ENCODE measurements at regions not wholly inside any gene's neighbourhood (a gene's known extent, or its start where the extent isn't known, plus 50 kb on each side); places are given as distances from the start of the nearest gene placed in this dataset.
"Not testable (repeated sequence)": the region's sequence is repeated elsewhere in the genome, so short reads cannot be mapped to it uniquely, and the experiment has no call there.

DNA sequence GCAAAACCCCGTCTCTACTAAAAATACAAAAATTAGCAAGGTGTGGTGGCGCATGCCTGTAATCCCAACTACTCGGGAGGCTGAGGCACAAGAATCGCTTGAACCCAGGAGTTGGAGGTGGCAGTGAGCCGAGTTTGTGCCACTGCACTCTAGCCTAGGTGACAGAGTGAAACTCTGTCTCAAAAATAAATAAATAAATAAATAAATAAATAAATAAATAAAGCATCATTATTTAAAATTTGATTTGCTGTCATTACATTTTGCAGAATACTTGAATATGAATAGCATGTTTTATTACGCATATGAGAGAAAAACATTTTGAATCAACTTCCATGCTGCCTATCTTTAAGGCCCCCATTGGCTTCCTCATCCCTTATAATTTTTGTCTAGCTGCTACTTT, 53.4 kb upstream of the MED14 start:
- not testable (repeated sequence) for DNase-seq (ENCODE audit: low spot score)

- DNase-seq (ENCODE audit: low spot score) = no peak
Observed at GRCh38 chrX:40792433-40792832, 57.1 kb upstream of the MED14 start.

- not testable (repeated sequence) for DNase-seq (ENCODE audit: low spot score)
Observed at GRCh38 chrX:40794829-40795130, 59.4 kb upstream of the MED14 start.

DNA sequence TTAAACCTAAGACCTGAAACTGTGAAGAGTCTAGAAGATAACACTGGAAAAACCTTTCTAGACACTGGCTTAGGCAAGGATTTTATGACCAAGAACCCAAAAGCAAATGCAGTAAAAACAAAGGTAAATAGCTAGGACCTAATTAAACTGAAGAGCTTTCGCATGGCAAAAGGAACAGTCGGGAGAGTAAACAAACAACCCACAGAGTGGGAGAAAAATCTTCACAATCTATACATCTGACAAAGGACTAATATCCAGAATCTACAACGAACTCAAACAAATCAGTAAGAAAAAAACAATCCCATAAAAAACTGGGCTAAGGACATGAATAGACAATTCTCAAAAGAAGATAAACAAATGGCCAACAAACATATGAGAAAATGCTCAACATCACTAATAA, 64.4 kb upstream of the MED14 start:
- not testable (repeated sequence) for DNase-seq (ENCODE audit: low spot score)

- no peak for DNase-seq (ENCODE audit: low spot score)
Observed at GRCh38 chrX:40805404-40805803, 70.1 kb upstream of the MED14 start.

GRCh38 chrX:40806513-40807220, 71.3 kb upstream of the MED14 start:
- DNase-seq (ENCODE audit: low spot score) = no peak

DNA sequence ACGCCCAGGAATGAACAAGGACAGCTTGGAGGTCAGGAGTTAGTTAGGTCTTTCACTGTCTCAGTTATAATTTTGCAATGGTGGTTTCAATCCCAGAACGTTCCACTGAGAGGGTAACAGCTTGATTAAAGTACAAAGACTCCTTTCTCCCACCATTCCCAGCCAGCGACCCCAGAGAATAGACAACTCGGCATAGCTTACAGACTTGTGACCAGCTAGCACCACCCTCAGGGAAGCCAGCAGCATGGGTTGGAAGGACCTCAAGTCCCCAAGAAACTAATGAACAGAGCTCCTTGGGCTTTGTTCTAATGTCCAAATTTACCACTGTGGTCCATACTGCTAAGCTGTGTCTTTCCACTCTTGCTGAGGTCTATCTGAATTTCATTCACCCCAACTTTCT, 72.0 kb upstream of the MED14 start:
- no peak for DNase-seq (ENCODE audit: low spot score)

- no peak for DNase-seq (ENCODE audit: low spot score)
Observed at GRCh38 chrX:40808203-40808602, 72.9 kb upstream of the MED14 start.

DNA sequence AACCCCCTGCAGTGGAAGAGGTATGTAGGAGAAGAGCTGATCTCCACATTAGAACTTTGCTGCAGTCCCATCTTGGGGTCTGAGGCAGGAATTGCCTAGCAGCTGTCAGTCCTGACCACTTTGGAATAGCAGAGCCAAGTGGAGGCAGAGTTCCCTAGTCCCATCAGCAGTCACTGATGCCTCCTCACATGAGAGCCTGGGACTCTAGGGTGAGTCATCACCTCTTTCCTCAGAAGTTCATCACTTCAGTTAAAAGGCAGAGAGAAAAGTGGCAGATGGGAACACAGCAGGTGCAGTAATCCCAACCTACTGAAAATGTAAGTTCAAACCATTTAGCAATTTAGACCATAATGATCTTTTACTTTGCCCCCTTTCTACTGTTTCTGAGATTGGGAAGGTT, 73.9 kb upstream of the MED14 start:
- DNase-seq (ENCODE audit: low spot score) = no peak

DNA sequence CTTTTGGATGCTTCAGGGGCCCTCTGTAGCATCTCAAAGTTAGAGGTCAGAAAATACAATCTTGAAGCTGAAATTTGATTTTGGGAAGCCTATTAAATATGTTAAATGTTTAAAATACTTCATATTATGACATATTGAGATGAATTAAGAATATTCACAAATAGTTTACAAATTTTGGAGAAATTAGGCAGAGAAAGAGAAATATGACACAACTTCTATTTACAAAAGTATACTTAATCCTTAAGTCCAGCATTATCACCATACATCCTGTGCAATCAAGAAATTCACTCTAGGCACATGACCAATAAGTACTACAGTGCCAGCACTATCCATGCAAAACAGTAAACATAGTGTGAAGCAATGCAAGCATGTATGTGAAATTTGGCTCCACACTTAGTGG, 79.7 kb upstream of the MED14 start:
- DNase-seq (ENCODE audit: low spot score) = not testable (repeated sequence)

GRCh38 chrX:40816906-40817305, 81.6 kb upstream of the MED14 start:
- no peak for DNase-seq (ENCODE audit: low spot score)

DNA sequence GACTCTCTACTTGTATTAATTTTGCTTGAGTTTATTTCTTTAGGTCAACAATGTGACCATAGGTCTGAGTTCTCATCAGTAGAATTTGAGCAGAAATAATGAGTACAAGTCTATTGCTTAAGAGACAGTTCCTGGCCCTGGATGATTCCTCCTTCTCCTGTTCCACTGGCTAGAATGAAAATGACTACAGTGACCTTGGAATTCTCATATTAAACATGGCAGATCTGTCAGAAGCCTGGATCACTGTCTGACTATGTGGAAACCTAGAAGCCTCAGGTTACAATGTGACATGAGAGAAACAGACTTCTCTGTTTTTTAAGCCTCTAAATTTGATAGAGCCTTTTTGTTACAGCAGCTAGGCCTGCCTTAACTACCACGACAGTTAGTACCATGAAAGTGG, 82.9 kb upstream of the MED14 start:
- no peak for DNase-seq (ENCODE audit: low spot score)

DNA sequence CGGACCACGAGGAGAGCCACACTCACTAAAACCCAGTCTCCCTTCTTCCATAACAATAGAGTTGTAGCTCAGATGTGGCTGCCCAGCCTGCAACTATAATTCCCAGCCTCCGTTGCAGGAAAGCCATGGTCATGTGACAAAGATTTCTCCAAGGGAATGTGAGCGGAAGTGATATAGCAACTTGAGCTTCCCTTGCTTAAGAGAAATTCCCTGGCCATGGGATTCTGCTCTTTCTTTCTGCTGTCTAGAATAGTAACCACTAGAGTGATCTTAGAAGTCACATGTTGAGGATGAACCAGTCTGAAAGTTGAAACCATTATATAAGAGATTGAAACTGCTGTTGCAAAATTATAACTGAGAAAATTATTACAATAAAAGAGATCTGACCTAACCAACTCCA, 86.4 kb upstream of the MED14 start:
- DNase-seq (ENCODE audit: low spot score) = no peak

DNA sequence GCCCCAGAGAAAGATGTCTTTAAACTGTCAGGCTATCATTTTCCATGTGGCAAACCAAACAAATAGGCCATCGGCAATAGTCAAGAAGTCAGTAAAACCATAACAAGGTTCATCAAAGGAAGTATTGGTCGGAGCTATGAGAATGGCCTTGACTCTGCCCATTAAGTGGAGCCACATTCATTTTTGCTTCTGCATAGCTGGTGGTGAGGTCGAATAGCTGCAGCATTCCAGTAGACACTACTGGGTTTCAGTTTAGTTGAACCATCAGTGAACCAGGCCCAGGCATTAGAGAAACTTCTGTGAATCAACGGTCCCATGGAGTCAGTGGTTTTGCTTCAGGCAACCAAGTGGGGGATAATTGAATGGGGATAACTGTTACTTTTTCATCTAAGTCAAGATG, 92.0 kb upstream of the MED14 start:
- DNase-seq (ENCODE audit: low spot score) = no peak

GRCh38 chrX:40831750-40832149, 96.4 kb upstream of the MED14 start:
- no peak for DNase-seq (ENCODE audit: low spot score)

GRCh38 chrX:40832723-40833122, 97.4 kb upstream of the MED14 start:
- DNase-seq (ENCODE audit: low spot score) = no peak

GRCh38 chrX:40834225-40834624, 98.9 kb upstream of the MED14 start:
- DNase-seq (ENCODE audit: low spot score) = no peak

DNA sequence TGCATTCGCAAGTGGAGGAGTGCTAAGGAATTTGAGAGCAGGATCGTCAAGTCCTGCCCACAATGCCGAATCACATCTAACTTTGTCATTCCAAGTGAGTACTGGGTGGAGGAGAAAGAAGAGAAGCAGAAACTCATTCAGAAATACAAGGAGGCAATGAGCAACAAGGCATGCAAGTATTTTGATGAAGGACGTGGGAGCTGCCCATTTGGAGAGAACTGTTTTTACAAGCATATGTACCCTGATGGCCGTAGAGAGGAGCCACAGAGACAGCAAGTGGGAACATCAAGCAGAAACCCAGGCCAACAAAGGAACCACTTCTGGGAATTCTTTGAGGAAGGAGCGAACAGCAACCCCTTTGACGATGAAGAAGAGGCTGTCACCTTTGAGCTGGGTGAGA, 100.2 kb upstream of the MED14 start:
- DNase-seq (ENCODE audit: low spot score) = no peak

GRCh38 chrX:40843643-40844042, 108.3 kb upstream of the MED14 start:
- no peak for DNase-seq (ENCODE audit: low spot score)

DNA sequence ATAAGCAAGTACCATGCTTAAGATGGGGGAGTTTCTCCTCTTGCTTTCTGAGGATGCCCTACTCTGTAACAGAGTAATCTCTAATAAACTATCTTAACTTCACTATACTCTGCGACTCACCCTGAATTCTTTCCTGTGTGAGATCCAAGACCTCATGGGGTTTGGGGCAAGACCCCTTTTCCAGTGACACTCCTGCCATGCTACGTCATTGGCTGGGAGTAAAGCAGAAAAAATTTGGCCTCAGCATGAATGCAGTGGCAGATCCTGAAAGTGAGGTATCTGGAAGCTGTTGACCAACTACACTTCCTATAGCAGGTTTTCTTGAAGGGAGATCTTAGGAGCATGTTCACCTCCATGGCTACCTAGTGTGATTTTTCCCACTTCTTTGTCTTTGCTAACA, 109.1 kb upstream of the MED14 start:
- no peak for DNase-seq (ENCODE audit: low spot score)

DNA sequence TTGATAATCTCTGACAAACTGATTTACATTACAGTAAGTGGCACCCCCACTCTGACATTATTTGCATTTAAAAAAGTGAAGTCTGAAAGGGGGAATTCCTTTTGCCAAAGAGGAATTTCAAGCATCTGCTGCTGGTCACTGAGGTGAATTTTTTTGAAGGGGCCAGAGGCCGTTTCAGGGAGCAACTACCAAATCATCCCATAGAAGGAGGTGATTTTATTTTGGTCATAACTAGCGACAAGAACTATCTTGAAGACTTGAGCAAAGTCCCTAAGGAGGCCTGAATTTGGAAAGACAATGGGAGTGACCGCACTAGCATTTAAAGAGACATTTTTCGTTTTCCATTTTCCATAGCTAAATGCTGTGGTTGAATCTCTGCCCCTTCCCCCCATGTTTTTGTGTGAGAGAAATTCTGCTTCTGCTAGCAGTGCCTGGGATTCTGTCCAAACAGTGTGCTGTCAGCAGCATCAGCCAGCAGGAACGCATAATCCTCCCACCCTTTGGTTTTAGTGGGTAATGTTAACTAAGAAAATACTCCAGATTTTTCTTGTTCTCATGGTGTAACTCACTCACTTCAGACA, 110.1 kb upstream of the MED14 start:
- DNase-seq (ENCODE audit: low spot score) = no peak

DNA sequence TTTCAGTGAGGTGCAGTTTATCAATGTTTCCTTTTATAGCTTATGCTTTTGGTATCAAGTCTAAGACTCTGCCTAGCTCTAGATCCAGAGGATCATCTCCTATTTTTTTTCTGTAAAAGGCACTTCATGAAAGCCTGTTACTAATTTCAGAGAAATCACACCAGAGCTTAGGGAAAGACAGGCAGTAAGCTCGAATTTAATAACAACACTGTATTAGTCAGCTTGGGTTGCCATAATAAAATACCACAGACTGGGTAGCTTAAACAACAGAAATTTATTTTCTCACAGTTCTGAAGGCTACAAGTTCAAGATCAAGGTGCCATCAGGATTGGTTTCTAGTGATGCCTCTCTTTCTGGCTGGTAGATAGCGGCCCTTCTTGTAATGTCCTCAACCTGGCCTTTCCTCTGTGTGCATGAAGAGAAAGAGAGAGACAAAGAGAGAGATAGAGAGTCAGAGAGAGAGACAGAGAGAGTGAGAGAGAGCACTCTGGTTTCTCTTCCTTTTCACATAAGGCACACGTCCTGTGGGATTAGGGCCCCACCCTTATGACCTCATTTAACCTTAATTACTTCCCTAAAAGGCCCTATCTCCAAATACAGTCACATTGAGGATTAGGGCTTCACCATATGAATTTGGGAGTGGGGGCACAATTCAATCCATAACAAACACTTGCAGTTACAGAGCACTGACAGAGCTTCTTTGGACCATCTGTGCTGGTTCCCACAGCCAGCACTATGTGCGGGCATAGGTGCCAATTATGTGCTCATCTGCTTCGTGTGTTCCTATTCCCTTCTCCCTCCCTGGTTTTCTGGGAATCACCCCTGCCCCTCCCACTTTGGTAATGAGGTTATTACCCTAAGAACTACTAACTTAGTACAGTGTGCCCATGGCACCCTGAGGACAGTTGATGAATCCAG, 114.8 kb upstream of the MED14 start:
- DNase-seq (ENCODE audit: low spot score) = no peak

GRCh38 chrX:40852586-40852985, 117.2 kb upstream of the MED14 start:
- DNase-seq (ENCODE audit: low spot score) = no peak
